Kidney glomerular epithelial cell (primary cell): ENCODE measurements at regions not wholly inside any gene's neighbourhood (a gene's known extent, or its start where the extent isn't known, plus 50 kb on each side); places are given as distances from the start of the nearest gene placed in this dataset.
A peak's percentile ranks its signal among the peaks of the same experiment; 100 is the strongest.
"Not testable (repeated sequence)": the region's sequence is repeated elsewhere in the genome, so short reads cannot be mapped to it uniquely, and the experiment has no call there.

Experiments
- DNase-seq: peaks from one replicate; lab custom pipeline; 2025; lab: John Stamatoyannopoulos, UW

DNA sequence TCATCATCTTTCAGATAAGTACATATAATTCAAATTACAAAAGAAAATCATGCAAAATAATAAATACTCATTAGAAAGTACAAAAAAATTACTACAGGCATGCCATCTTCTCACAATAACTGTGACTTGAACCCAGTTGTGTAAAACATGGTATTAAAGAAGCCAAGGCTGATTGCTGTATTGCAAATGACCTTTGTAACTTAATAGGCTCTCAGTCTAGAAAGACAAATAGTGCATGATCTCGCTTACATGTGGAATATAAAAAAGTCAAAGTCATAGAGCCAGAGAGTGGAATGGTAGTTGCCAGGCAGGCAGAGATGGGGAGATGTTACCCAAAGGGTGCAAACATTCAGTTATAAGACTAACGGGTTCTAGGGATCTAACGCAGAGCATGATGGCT, 626.1 kb downstream of the COL12A1 start:
- DNase-seq: no peak

DNA sequence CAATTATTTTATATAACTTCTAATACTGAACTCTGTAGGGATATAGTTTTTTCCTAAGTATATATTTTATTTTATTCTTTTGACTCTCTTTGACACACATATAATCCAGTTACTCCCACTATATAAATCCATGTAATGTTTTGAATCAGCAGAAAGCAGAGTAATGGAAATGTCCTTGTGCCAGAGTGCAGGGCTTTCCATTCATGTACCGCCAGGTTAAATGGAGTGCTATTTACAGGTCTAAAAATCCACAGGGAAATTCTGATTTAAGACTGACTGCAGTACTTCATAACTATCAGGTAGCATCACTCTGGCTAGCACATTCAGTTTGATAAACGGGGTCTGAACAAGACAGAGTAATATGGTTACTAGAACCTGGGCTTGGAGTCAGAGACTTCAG, 626.8 kb downstream of the COL12A1 start:
- no peak for DNase-seq

DNA sequence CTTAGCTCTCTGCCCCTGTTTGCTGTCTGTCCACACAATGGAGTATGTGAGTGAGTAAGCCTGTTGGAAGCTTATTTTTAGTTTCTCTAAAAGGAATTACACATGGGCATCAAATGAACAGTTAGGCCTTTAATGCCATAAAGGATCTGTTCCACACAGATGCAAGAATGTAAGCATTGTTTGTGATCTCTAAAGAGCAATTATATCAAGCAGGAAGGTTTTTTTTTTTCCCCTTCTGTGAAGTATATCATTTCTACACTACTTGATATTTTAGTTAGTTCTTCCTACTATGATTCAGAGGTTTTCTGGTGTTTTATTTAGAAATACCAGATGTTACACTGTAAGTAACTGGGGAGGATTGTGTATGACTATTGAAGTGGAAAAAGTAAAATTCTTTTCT, 627.5 kb downstream of the COL12A1 start:
- DNase-seq: peak; percentile 69

- peak; percentile 5 for DNase-seq
These were observed 628.2 kb downstream of the COL12A1 start for GRCh38 chr6:74577619-74578018.

- DNase-seq: peak; percentile 8
These were observed 631.1 kb downstream of the COL12A1 start for GRCh38 chr6:74574794-74575193.

- no peak for DNase-seq
These were observed 632.2 kb downstream of the COL12A1 start for GRCh38 chr6:74573613-74574012.

DNA sequence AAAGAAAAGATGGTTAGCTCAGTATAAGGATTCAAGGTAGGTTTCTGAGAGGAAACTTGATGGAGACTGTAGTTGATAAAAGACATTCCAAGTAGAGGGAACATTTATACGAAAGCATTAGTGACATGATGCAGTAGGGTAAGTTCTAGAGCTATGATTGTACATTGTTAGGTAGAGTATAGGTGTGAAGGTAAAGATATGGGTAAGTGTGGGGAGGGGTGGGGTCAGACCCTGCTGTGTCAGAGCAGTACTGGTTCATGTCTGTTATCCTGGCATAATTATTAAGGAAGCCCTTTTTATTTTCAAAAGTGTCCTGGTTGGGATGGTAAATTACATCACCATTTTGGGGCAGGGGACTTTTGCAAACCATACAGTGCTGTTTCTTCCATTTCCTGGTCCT, 635.8 kb downstream of the COL12A1 start:
- DNase-seq: no peak

DNA sequence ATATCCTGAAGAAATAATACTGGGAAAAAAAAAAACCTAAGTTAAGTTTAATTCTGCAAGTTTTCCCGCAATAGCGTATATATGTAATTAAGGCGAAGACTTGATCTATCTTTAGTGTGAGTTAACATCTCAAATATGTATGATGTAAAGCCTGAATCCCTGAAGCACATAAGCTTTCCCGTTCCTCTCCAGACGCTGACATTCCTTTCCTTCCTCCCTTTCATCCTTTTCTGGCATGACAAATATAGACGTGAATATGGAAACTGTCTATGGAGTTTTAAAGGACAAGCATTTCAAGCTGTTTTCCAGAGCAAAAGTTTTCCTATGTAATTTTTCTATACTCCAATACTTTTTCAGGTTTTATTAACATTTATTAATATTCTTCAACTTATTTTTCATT, 637.0 kb downstream of the COL12A1 start:
- no peak for DNase-seq

DNA sequence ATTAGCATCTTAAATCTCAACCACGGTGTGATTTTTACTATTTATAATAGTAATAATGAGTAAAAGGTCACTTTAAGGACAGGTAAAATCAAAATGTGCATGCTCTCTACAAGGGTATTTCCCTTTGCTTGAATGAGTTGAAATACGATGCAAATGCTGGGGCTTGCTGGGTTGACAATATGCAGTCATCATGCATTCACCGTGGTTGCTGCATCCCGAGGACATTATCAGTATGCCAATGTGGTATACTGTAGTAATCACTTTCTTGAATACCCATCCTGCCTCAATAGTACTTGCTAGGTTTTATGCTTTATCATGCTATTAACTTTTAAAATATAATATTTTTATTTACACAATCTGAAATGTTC, 637.9 kb downstream of the COL12A1 start:
- not testable (repeated sequence) for DNase-seq

- DNase-seq: no peak
These were observed 638.5 kb downstream of the COL12A1 start for GRCh38 chr6:74567281-74567922.

DNA sequence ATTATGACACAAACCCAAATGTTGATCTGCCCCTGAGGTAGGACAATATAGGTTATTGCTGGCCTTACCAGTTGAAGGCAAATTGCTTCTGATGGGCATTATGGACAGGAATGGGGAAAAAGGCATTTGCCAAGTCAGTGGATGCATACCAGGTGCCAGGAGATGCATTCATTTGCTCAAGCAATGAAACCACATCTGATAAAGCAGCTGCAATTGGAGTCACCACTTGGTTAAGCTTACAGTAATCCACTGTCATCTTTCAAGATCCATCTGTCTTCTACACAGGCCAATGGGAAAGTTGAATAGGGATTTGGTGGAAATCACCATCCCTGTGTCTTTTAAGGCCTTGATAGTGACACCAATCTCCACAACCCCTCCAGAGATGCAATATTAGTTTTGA, 648.6 kb downstream of the COL12A1 start:
- no peak for DNase-seq

- DNase-seq: no peak
These were observed 651.8 kb downstream of the COL12A1 start for GRCh38 chr6:74554041-74554440.

- DNase-seq: no peak
These were observed 654.0 kb downstream of the COL12A1 start for GRCh38 chr6:74551896-74552295.

GRCh38 chr6:74550821-74551220, 655.0 kb downstream of the COL12A1 start:
- DNase-seq: no peak

DNA sequence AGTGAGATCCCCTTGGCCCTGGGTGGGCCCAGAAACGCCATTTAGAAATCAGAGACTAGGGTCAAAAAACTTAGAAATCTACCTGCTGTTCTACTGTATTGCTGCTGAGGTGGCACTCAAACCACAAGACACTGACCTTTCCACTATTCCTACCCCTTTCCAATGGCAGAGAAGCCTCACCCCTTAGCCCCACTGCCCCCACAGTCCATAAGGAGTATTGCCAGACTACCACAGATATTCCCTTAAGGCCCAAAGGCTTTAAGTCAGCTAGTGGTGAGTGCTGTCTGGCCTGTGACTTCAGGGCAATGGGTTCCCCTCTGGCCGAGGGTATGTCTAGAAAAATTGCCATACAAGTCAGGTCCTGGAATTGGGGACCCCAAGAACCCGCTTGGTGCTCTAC, 656.1 kb downstream of the COL12A1 start:
- DNase-seq: no peak

GRCh38 chr6:74534465-74535211, 671.2 kb downstream of the COL12A1 start:
- no peak for DNase-seq

- DNase-seq: peak; percentile 17
These were observed 686.7 kb downstream of the COL12A1 start for GRCh38 chr6:74519163-74519562.

DNA sequence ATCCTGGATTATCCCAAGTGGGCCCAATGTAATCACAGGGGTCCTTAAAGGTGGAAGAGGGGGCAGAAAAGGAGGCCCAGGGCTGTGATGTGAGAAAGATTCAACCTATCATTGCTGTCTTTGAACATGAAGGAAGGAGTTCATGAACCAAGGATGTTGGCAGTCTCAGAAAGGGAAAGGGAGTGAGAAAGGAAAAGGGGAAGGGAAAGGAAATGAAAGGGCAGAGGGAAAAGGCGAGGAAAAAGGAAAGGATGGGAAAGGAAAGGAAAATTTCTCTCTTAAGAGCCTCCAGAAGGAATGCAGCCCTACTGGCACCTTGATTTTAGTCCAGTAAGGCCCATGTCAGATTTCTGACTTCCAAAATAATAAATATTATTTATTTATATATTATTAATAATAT, 687.8 kb downstream of the COL12A1 start:
- no peak for DNase-seq

GRCh38 chr6:74510878-74511277, 695.0 kb downstream of the COL12A1 start:
- DNase-seq: no peak

DNA sequence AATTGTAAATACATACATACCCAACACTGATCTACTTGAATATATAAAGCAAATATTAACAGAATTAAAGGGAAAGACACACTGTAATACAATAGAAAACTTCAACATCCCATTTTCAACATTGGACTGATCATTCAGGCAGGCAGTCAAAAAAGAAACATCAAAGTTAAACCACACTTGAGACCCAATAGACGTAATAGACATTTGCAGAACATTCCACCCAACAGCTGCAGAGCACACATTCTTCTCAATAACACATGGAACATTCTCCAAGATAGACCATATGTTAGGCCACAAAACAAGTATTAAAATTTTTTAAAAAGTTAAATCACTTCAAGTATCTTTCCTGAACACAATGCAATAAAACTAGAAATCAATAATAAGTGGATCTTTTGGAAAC, 698.2 kb downstream of the COL12A1 start:
- no peak for DNase-seq

DNA sequence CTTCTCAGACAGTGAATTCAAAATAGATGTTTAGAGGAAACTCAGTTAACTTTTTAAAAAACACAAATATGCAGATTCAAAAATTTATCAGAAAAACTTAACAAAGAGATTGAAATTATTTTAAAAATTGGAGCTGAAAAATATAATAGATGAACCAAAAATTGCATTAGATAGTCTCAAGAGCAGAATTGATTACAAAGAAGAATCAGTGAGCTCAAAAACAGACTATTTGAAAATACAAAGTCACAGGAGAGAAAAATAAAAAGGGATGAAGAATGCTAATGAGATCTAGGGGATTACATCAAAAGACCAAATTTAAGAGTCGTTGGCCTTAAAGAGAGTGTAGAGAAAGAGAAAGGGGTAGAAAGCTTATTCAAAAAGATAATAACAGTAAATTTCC, 700.5 kb downstream of the COL12A1 start:
- no peak for DNase-seq

GRCh38 chr6:74504941-74505340, 700.9 kb downstream of the COL12A1 start:
- no peak for DNase-seq

DNA sequence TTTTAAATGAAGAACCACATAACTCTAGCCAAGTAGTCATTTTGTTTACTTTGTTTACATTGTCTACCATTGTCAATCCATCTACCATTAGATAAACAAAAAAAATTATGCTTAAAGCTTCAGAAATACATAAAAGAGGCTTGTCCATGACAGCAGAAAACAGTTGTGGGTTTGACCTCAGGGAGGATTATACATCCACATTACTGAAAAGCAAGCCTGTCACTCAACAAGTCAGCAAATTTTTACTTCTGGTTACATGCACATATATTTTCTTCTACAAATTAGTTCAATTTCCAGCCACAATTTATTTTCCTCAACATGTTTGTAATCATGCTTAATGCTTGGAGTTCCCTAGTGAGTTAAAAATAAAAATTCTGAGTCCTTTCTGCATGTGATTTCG, 713.3 kb downstream of the COL12A1 start:
- DNase-seq: no peak

- no peak for DNase-seq
These were observed 713.9 kb downstream of the COL12A1 start for GRCh38 chr6:74491844-74492374.
